CD14-positive monocyte (primary cell): ENCODE measurements at regions not wholly inside any gene's neighbourhood (a gene's known extent, or its start where the extent isn't known, plus 50 kb on each side); places are given as distances from the start of the nearest gene placed in this dataset.

Experiments
- DNase-seq, 3 donors: peaks; one replicate each; pipeline ENCODE4 v3.0.0-alpha.2; 2011 to 2022
- H2AFZ ChIP-seq: 2 replicates; pipeline ENCODE4 v1.6.0; 2012; ENCODE audit warnings: mild to moderate bottlenecking, low read depth, low read length, inconsistent platforms; ENCODE audit not compliant: insufficient read depth, poor library complexity, severe bottlenecking
- H3K27ac ChIP-seq, 2 donors: 1 replicate in 1 of 2; 2 replicates in 1 of 2; pipeline ENCODE4 v1.5.1; 2012 to 2013; ENCODE audit warnings: low read length in 2 of 2, control low read depth in 1 of 2, inconsistent platforms in 1 of 2, low read depth in 1 of 2, mild to moderate bottlenecking in 1 of 2
- H3K27me3 ChIP-seq, 2 donors: one replicate each; pipeline versions ENCODE4 v1.6.0 to v1.6.1; 2011 to 2013; ENCODE audit warnings: low read length in 2 of 2; ENCODE audit not compliant: control insufficient read depth in 2 of 2, insufficient read depth in 2 of 2
- H3K36me3 ChIP-seq, 2 donors: replicated peaks in 1 of 2; 1 replicate in 1 of 2; 2 replicates in 1 of 2; pipeline versions ENCODE4 v1.5.1 to v1.6.1; 2012 to 2013; ENCODE audit warnings: low read length in 2 of 2, control low read depth in 1 of 2, inconsistent platforms in 1 of 2, mild to moderate bottlenecking in 1 of 2; ENCODE audit not compliant: insufficient read depth in 2 of 2, control insufficient read depth in 1 of 2
- H3K4me1 ChIP-seq, 2 donors: 1 replicate in 1 of 2; 2 replicates in 1 of 2; pipeline versions ENCODE4 v1.5.1 to v1.6.1; 2012 to 2013; ENCODE audit warnings: low read length in 2 of 2, control low read depth in 1 of 2, inconsistent platforms in 1 of 2, mild to moderate bottlenecking in 1 of 2, moderate library complexity in 1 of 2; ENCODE audit not compliant: insufficient read depth in 2 of 2, control insufficient read depth in 1 of 2
- H3K4me2 ChIP-seq: replicated peaks from 2 replicates; pipeline ENCODE3; 2012; ENCODE audit warnings: low read length, moderate library complexity, mild to moderate bottlenecking; ENCODE audit not compliant: poor library complexity, severe bottlenecking; ENCODE audit errors: extremely low read depth
- H3K4me3 ChIP-seq, 3 experiments: fragments of 200-600 bp in 1 of 3; sonication (generic) in 1 of 3; replicated peaks in 1 of 3; 1 replicate in 2 of 3; 2 replicates in 1 of 3; pipeline ENCODE4 v1.5.1; 2011 to 2013; ENCODE audit warnings: low read length in 3 of 3, mild to moderate bottlenecking in 3 of 3, control low read depth in 2 of 3, low read depth in 2 of 3, inconsistent platforms in 1 of 3, moderate library complexity in 1 of 3
- H3K79me2 ChIP-seq: 2 replicates; pipeline ENCODE4 v1.6.0; 2012; ENCODE audit warnings: mild to moderate bottlenecking, control low read depth, inconsistent platforms, low read length, moderate library complexity; ENCODE audit not compliant: insufficient read depth
- H3K9ac ChIP-seq: 2 replicates; pipeline ENCODE4 v1.6.0; 2017; ENCODE audit warnings: low read length, mild to moderate bottlenecking; ENCODE audit not compliant: insufficient read depth, poor library complexity, severe bottlenecking
- H3K9me3 ChIP-seq, 2 donors: replicated peaks in 1 of 2; 1 replicate in 1 of 2; 2 replicates in 1 of 2; pipeline versions ENCODE4 v1.5.1 to v1.6.1; 2012 to 2013; ENCODE audit warnings: low read length in 2 of 2, control low read depth in 1 of 2; ENCODE audit not compliant: control insufficient read depth in 1 of 2, insufficient read depth in 1 of 2
- H4K20me1 ChIP-seq: 2 replicates; pipeline ENCODE4 v1.6.0; 2012; ENCODE audit warnings: mild to moderate bottlenecking, low read length, control low read depth, moderate library complexity; ENCODE audit not compliant: insufficient read depth
- H3K27ac Mint-ChIP-seq, 7 donors: one replicate each; pipeline ENCODE4 v1.8.0; 2020; ENCODE audit warnings: mild to moderate bottlenecking in 7 of 7, mixed read lengths in 7 of 7, moderate library complexity in 6 of 7, inconsistent platforms in 2 of 7
- H3K27me3 Mint-ChIP-seq, 3 donors: one replicate each; pipeline ENCODE4 v1.8.0; 2021 to 2022; ENCODE audit warnings: low read depth in 3 of 3, mild to moderate bottlenecking in 3 of 3, mixed read lengths in 3 of 3, moderate library complexity in 3 of 3, inconsistent platforms in 1 of 3
- H3K36me3 Mint-ChIP-seq, 2 donors: one replicate each; pipeline ENCODE4 v1.8.0; 2020; ENCODE audit warnings: mixed read lengths in 2 of 2, inconsistent platforms in 1 of 2, mild to moderate bottlenecking in 1 of 2
- H3K4me1 Mint-ChIP-seq: one replicate; pipeline ENCODE4 v1.8.0; 2020; ENCODE audit warnings: mild to moderate bottlenecking, mixed read lengths
- H3K4me3 Mint-ChIP-seq, 2 donors: one replicate each; pipeline ENCODE4 v1.8.0; 2020; ENCODE audit warnings: mild to moderate bottlenecking in 2 of 2, mixed read lengths in 2 of 2, moderate library complexity in 1 of 2
- H3K9me3 Mint-ChIP-seq, 7 donors: one replicate each; pipeline ENCODE4 v1.8.0; 2020 to 2022; ENCODE audit warnings: mixed read lengths in 7 of 7, mild to moderate bottlenecking in 6 of 7, moderate library complexity in 6 of 7, inconsistent platforms in 2 of 7
- WGBS: methylation state at CpG from one replicate; pipeline ENCODE4 v1.1.5; 2013; ENCODE audit warnings: missing lambda C conversion rate; ENCODE audit not compliant: insufficient coverage; 5-methylcytosine and 5-hydroxymethylcytosine counted together
- intact Hi-C, 2 donors: fragments of 100-400 bp; cut with micrococcal nuclease; formaldehyde crosslinking; loops; one replicate each; pipeline versions ENCODE4 v1.15.0 to v1.15.1; 2023
- TF ChIP-seq, protein P1 (sequence below): fragments of 200-600 bp; IDR thresholded peaks from one replicate; pipeline ENCODE4 v1.8.0; 2022; ENCODE audit warnings: antibody characterized with exemption, mild to moderate bottlenecking

DNA sequence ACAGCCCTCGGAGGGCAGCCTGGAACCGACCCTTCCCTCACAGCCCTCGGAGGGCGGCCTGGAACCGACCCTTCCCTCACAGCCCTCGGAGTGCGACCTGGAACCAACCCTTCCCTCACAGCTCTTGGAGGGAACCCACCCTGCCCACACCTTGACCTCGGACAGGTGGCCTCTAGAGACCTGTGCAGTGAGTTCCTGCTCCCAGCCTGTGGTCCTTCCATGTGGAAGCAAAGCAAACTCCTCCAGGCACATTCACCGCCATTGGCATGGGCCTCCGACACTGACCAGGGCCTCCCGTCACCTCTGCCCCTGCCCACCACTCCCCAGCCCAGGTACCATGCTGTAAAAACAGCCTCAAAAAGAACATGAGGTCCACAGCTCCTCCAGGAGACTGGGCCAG lies 272.1 kb downstream of the BRD1 start:
- Histone ChIP-seq H3K27ac (no peak overlapping the region), H3K79me2 (no peaks in the 10 kb centered on the region), H3K27me3 (no peaks in the 10 kb centered on the region), H3K36me3 (no peaks in the 10 kb centered on the region), H3K9ac (no peak overlapping the region), H3K9me3 (peaks cover 31 to 57% of the 10 kb centered on the region in 2 donors), H3K4me3 (no peak overlapping the region), H4K20me1 (no peaks in the 10 kb centered on the region), H3K4me1 (no peaks in the 10 kb centered on the region), H2AFZ (no peak overlapping the region), H3K4me2 (no peak overlapping the region)
- WGBS = over 99% methylated on average over 7 of the region's 11 CpGs
- no peak for DNase-seq
- Mint-ChIP-seq H3K27ac (no peak overlapping the region), H3K9me3 (peaks cover 22 to 55% (median 42%) of the 10 kb centered on the region in 7 donors), H3K27me3 (peaks cover 0 to 1% (median 0%) of the 10 kb centered on the region in 3 donors), H3K4me1 (no peaks in the 10 kb centered on the region), H3K4me3 (no peak overlapping the region), H3K36me3 (peaks cover 10 to 18% of the 10 kb centered on the region in 2 donors)
- TF ChIP-seq, protein P1, sequence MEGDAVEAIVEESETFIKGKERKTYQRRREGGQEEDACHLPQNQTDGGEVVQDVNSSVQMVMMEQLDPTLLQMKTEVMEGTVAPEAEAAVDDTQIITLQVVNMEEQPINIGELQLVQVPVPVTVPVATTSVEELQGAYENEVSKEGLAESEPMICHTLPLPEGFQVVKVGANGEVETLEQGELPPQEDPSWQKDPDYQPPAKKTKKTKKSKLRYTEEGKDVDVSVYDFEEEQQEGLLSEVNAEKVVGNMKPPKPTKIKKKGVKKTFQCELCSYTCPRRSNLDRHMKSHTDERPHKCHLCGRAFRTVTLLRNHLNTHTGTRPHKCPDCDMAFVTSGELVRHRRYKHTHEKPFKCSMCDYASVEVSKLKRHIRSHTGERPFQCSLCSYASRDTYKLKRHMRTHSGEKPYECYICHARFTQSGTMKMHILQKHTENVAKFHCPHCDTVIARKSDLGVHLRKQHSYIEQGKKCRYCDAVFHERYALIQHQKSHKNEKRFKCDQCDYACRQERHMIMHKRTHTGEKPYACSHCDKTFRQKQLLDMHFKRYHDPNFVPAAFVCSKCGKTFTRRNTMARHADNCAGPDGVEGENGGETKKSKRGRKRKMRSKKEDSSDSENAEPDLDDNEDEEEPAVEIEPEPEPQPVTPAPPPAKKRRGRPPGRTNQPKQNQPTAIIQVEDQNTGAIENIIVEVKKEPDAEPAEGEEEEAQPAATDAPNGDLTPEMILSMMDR = no peak
- intact Hi-C loops = no loop called here

GRCh38 chr22:49554741-49555140 lies 272.9 kb downstream of the BRD1 start:
- Mint-ChIP-seq H3K9me3 (peaks cover 28 to 54% (median 45%) of the 10 kb centered on the region in 7 donors), H3K27me3 (peaks cover 0 to 5% (median 0%) of the 10 kb centered on the region in 3 donors), H3K36me3 (peaks cover 13 to 14% of the 10 kb centered on the region in 2 donors), H3K27ac (no peak overlapping the region), H3K4me1 (no peaks in the 10 kb centered on the region), H3K4me3 (no peak overlapping the region)
- Histone ChIP-seq H3K4me2 (no peak overlapping the region), H3K27ac (no peak overlapping the region), H3K79me2 (no peaks in the 10 kb centered on the region), H3K36me3 (no peaks in the 10 kb centered on the region), H3K4me1 (no peaks in the 10 kb centered on the region), H4K20me1 (no peaks in the 10 kb centered on the region), H3K27me3 (no peaks in the 10 kb centered on the region), H3K9me3 (peaks cover 27 to 65% of the 10 kb centered on the region in 2 donors), H3K9ac (no peak overlapping the region), H2AFZ (no peak overlapping the region), H3K4me3 (no peak overlapping the region)
- TF ChIP-seq, protein P1 = no peak
- intact Hi-C loops = no loop called here
- 94% methylated on average over 16 of the region's 17 CpGs for WGBS
- no peak for DNase-seq
